Eye (tissue), 1 donor: ENCODE measurements at regions not wholly inside any gene's neighbourhood (a gene's known extent, or its start where the extent isn't known, plus 50 kb on each side); places are given as distances from the start of the nearest gene placed in this dataset.
"Not testable (repeated sequence)": the region's sequence is repeated elsewhere in the genome, so short reads cannot be mapped to it uniquely, and the experiment has no call there.

Source experiments
- DNase-seq: peaks from one replicate; pipeline ENCODE4 v3.0.0-alpha.2; 2015

DNA sequence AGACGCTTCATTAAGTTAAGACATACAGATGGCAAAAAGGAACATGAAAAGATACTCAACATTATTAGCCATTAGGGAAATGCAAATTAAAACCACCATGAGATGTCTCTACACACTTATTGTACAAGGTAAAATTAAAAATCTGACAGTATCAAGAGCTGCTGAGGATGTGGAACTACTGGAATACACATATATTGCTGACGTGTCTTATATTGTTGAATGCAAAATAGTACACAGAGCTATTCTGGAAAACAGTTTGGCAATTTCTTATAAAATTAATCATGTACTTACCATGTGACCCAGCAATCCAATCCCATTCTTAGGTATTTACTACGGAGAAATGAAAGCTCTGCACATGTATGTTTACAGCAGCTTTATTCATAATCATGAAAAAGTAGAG, 742.5 kb downstream of the TBC1D22A start:
- no peak for DNase-seq

DNA sequence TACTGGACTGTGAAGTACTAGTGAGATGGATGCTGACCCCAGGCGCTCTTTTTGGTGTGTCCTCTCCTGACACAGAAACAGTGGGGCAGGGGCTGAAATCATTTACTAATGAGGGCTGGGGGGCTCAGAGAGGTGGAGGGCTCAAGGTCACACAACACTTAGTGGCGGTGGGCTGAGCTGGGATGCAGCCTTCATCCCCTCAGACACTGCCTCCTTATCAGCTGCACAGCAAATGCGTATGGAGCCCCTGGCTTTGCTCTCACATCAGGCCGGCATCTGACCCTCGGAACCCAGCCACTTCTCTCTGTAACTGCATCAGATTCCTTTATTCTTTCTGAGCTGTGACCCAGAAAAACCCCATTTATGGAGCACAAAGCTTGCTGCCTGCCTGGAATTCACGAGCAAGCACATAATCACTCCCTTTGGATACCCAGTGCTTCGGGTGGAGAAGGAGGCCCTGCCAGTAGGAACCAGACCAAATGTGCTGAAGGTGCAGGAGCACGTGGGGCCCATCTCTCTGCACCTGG, 736.6 kb downstream of the TBC1D22A start:
- DNase-seq: peak; percentile 87

- DNase-seq: no peak
Measured at GRCh38 chr22:47497666-47498065, 735.2 kb downstream of the TBC1D22A start.

- DNase-seq: no peak
Measured at GRCh38 chr22:47495110-47495509, 732.7 kb downstream of the TBC1D22A start.

DNA sequence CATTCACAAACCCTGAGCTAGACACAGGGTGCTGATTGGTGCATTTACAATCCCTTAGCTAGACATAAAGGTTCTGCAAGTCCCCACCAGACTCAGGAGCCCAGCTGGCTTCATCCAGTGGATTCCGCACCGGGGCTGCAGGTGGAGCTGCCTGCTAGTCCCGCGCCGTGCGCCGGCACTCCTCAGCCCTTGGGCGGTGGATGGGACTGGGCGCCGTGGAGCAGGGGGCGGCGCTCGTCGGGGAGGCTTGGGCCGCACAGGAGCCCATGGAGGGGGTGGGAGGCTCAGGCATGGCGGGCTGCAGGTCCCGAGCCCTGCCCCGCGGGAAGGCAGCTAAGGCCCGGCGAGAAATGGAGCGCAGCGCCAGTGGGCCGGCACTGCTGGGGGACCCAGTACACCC, 725.7 kb downstream of the TBC1D22A start:
- DNase-seq: not testable (repeated sequence)

DNA sequence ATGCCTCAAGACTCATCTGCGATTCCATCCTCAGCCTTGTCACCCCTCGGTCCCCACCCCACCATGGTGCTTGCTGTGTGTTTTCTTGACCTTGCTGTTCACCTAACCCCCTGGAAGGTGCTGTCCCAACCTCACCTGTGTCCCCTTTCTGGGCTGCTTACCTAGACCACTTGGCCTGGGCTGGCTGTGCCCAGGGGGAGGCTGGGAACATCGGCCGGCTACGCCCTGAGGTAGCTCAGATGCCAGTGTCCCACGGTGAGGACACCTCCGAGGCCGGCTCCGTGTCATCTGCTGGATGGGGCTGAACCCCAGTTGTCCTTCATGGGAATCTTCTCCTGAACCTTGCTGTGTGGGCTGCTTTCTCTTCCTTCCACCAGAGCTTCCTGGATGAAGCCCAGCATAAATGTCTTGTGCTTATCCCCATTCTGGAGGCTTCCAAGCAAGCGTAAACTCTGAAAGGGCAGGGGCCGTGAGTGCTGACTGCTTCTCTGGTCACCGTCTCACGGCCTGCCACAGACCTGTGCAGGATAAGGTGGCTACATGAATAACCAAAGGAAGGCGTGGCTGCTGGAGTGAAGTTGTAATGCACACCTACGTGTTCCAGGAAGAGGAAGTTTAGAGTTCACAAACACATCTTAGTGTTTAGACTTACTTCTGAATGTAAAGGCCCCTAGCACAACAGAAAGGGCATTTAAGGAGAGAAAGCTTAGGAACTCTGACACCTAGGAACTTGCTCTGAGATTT, 724.3 kb downstream of the TBC1D22A start:
- no peak for DNase-seq

DNA sequence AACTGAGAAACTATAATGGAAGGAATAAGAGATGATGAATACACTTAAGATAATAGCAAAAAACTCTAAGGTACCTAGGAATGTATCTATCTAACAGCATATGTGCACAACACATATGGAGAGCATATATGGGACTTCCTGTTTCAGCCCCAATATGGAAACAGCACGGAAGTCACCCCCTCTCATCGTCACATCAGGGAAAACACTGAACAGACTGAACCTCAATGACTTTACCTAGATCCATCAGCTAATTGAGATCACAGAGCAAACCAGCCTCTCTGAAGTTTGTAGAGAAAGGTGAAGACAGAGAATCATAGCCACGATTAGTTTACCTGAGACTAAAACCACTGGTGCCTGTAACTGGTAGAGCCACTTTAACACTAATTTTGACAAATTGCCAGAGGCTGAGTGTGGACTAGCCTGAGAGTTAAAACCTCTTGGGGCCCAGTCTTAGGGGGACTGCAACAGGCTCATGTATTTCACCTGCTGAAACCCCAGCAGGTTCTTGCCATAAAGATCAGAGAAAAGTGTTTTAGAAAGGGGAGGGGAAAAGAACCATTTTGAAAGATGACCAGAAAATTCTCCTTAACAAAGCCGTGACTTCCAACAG, 722.6 kb downstream of the TBC1D22A start:
- DNase-seq: no peak

GRCh38 chr22:47476231-47476630, 713.8 kb downstream of the TBC1D22A start:
- DNase-seq: peak; percentile 47

DNA sequence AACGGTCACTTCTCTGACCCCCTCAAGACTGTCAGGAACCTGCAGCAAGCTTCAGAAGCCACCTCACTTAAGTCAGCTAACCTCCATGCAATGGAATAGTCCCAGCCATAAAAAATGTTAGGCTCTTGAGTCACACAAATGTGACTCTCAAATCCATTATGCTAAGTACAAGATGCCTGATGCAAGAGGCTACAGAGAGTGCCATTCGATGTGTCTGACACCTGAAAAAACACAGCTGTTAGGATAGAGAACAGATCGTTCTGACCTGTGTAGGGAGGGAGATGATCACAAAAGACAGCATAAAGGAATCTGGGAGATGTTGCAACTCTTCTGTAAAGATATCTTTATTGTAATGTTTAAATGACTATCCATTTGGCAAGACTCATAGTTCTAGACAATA, 712.4 kb downstream of the TBC1D22A start:
- no peak for DNase-seq

- no peak for DNase-seq
Measured at GRCh38 chr22:47474464-47474863, 712.0 kb downstream of the TBC1D22A start.

DNA sequence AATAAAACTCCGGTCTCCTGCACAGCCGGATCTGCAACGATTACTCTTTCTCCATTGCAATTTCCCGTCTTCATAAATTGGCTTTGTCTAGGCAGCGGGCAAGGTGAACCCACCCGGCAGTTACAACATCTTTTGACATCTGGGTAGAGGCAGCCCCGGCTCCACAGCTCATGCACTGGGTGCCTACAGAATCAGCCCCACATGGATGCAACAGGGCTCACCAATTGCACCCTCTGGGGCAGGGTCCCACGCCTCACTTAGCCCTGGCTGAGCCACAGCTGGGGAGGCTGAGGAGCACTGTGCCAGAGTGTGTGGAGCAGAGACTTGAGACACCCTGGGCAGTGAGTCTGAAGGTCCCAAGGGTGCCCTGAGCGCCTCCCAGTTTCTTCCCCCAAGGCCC, 710.2 kb downstream of the TBC1D22A start:
- no peak for DNase-seq

GRCh38 chr22:47471406-47471805, 709.0 kb downstream of the TBC1D22A start:
- no peak for DNase-seq

GRCh38 chr22:47465809-47466208, 703.4 kb downstream of the TBC1D22A start:
- DNase-seq: no peak

- no peak for DNase-seq
Measured at GRCh38 chr22:47465222-47465621, 702.8 kb downstream of the TBC1D22A start.

GRCh38 chr22:47463220-47463619, 700.8 kb downstream of the TBC1D22A start:
- DNase-seq: no peak

DNA sequence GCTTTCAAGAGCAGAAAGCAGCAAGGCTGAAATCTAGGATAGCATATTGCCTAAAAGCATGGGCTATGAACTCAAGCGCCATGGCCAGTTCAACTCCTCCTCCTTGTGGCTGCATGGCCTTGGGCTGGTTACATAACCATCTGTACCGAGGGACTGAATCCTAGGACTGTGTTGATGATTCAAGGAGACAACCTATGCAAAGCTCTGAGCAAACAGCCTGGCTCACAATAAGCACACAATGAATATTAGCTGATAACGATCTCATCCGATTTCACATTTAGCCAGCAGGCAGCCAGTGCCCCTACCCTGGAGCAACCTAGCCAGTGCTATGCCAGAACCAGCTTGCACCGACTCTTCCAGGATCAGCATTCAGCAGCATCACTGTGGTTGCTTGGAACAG, 698.4 kb downstream of the TBC1D22A start:
- DNase-seq: peak; percentile 37

GRCh38 chr22:47460176-47460575, 697.7 kb downstream of the TBC1D22A start:
- DNase-seq: no peak

DNA sequence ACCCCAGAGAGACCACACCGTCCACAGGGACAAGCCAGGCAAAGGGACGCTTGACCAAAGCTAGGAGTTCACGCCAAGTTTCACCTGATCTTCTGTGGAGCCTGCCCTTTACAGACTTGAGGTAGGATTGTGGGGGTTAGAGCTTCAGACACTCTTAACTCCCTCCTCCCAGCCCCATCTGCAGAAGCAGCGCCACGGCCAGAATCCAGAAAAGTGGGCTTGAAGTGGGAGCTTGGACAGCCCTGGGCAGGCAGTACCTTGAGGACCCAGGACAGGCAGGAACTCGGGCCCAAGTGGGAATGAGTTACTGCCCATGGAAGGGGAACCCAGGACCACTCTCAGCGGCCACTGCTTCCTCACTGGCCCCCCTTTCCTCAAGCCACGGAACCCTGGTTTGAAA, 695.9 kb downstream of the TBC1D22A start:
- no peak for DNase-seq

DNA sequence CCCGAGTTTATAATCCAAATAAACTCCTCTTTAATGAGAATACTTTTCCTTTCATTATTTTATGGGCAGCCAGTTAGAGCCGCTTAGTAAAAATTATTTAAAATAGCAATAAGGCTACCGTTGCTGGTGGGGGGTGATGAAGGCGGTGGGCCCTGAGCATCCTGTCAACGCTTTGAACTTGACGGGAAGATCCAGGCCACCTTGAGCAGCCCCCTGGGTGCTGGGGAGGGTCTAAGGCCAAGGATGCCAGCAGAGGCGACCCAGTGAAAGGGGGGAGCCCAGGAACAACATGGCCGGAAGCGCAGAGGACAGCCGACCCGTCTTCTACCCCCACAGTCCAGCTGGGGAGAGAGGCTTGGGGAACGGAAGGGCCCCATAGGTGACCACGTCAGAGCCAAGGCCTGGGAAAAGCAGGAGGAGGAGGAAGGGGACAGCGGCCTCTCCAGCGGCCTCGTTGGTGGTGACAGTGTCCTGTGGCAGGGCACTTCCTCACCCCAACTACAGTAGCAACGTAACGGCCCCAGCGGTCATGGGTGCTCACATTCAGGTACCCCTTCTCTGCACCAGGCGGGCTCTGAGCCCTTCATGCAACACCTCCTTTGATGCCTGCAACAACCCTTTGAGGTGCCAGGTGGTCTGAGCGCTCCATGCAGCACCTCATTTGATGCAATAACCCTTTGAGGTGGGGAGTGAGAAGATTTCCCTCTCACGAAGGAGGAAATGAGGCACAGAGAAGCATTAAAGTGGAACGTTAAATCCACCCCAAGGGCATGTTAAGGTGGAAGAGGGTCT, 695.3 kb downstream of the TBC1D22A start:
- no peak for DNase-seq

DNA sequence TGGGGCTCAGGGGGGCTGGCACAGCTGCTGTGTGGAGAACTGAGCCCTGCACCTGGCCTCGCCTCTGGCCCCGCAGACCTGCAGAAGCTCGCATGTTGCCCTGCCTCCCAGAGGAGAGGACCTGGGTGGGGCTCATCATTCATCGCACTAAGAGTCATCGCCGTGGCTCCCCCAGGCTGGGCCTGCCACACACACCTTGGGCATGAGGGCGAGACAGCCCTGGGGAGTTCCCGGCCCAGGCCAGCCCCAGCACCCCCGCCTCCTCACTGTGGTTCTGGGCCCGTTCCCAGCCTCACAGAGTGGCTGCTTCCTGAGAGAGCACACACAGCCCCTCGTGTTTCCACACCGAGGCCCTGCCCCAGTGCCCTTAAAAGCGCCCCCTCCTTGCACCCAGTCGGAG, 694.6 kb downstream of the TBC1D22A start:
- no peak for DNase-seq

DNA sequence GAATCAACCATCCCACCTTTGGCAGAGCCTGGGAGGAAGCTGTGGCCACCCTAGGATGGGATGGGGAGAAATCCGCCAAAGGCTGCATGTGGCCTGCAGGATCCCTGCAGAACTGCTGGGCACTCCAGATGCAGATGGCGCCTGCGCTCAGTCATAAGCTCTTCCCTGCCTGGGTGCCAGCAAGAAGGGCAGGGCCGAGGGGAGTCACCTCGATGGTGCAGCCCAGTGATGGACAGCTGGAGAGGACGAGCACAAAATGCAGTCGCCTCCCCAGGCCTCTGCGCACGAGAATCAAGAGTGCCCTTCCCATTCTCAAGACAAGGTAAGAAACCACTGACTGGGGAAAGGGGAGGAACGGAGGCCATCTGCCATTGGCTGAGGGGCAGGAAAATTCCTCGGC, 693.6 kb downstream of the TBC1D22A start:
- DNase-seq: no peak

- DNase-seq: no peak
Measured at GRCh38 chr22:47453049-47453448, 690.6 kb downstream of the TBC1D22A start.

GRCh38 chr22:47452184-47452583, 689.7 kb downstream of the TBC1D22A start:
- DNase-seq: no peak
